HG02759 (cell line): ENCODE measurements at regions not wholly inside any gene's neighbourhood (a gene's known extent, or its start where the extent isn't known, plus 50 kb on each side); places are given as distances from the start of the nearest gene placed in this dataset.
"Not testable (repeated sequence)": the region's sequence is repeated elsewhere in the genome, so short reads cannot be mapped to it uniquely, and the experiment has no call there.

Source experiments
- ATAC-seq: cut with Tn5 transposase; IDR thresholded peaks from one replicate; pipeline ENCODE4 v1.9.1; 2021; ENCODE audit warnings: mild to moderate bottlenecking, moderate library complexity; ENCODE audit not compliant: unreplicated experiment

- not testable (repeated sequence) for ATAC-seq
These were observed 1005.4 kb downstream of the SOCS6 start for GRCh38 chr18:71294201-71294600.

GRCh38 chr18:71293322-71293721 lies 1004.5 kb downstream of the SOCS6 start:
- no peak for ATAC-seq

GRCh38 chr18:71287268-71287667 lies 998.4 kb downstream of the SOCS6 start:
- ATAC-seq: no peak

GRCh38 chr18:71252351-71252865 lies 963.6 kb downstream of the SOCS6 start:
- no peak for ATAC-seq

GRCh38 chr18:71250191-71250590 lies 961.3 kb downstream of the SOCS6 start:
- ATAC-seq: no peak

- ATAC-seq: no peak
These were observed 960.9 kb downstream of the SOCS6 start for GRCh38 chr18:71249791-71250190.

- no peak for ATAC-seq
These were observed 954.1 kb downstream of the SOCS6 start for GRCh38 chr18:71242981-71243380.

GRCh38 chr18:71238974-71239624 lies 950.3 kb downstream of the SOCS6 start:
- no peak for ATAC-seq

- ATAC-seq: no peak
These were observed 948.8 kb downstream of the SOCS6 start for GRCh38 chr18:71237641-71238040.

GRCh38 chr18:71233177-71233576 lies 944.3 kb downstream of the SOCS6 start:
- no peak for ATAC-seq

GRCh38 chr18:71223486-71223885 lies 934.6 kb downstream of the SOCS6 start:
- ATAC-seq: no peak

- no peak for ATAC-seq
These were observed 932.6 kb downstream of the SOCS6 start for GRCh38 chr18:71221405-71221804.

GRCh38 chr18:71212739-71213138 lies 923.9 kb downstream of the SOCS6 start:
- not testable (repeated sequence) for ATAC-seq

GRCh38 chr18:71212222-71212621 lies 923.4 kb downstream of the SOCS6 start:
- no peak for ATAC-seq

GRCh38 chr18:71209944-71210343 lies 921.1 kb downstream of the SOCS6 start:
- ATAC-seq: no peak

- ATAC-seq: no peak
These were observed 905.6 kb downstream of the SOCS6 start for GRCh38 chr18:71194438-71194837.

- ATAC-seq: no peak
These were observed 900.7 kb downstream of the SOCS6 start for GRCh38 chr18:71189581-71189980.

GRCh38 chr18:71168557-71169145 lies 879.8 kb downstream of the SOCS6 start:
- ATAC-seq: no peak

GRCh38 chr18:71136487-71136886 lies 847.6 kb downstream of the SOCS6 start:
- ATAC-seq: no peak

GRCh38 chr18:71134122-71134521 lies 845.3 kb downstream of the SOCS6 start:
- no peak for ATAC-seq

GRCh38 chr18:71131918-71132317 lies 843.1 kb downstream of the SOCS6 start:
- no peak for ATAC-seq

- no peak for ATAC-seq
These were observed 841.5 kb downstream of the SOCS6 start for GRCh38 chr18:71130351-71130750.

GRCh38 chr18:71125581-71125980 lies 836.7 kb downstream of the SOCS6 start:
- ATAC-seq: no peak
